HG02970 (cell line): ENCODE measurements at regions not wholly inside any gene's neighbourhood (a gene's known extent, or its start where the extent isn't known, plus 50 kb on each side); places are given as distances from the start of the nearest gene placed in this dataset.
A peak's percentile ranks its signal among the peaks of the same experiment; 100 is the strongest.

Source experiments
- ATAC-seq: cut with Tn5 transposase; IDR thresholded peaks from one replicate; pipeline ENCODE4 v1.9.1; 2021; ENCODE audit warnings: mild to moderate bottlenecking, moderate library complexity, moderate number of reproducible peaks; ENCODE audit not compliant: unreplicated experiment, low FRiP score

DNA sequence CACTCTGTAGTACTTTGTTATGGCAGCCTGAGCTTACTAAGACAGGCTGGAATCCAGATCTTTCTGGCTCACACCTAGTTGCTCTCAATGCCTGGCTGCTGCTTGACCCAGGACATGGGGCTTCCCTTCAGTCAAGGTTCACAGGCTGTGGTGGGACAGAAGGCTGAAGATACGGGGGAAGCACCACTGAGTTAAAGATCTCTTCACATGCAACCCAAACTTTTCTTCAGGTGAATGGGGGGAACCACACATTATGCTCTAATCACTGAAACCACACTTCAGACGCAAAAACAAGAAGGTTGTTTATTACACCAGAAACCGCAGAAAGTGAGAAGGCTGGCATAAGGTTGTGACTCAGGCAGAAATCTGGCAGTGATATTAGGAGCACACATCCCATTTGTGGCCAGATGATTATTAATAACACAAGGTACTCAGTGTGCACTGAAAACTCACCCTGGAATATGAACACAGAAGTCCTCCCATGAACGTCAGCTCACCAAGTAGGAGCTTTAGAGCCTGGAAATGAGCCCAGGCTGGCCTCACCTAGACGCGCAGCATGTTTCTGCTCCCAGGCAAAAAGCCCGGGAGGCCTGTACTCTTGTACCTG is 230.5 kb upstream of the CHRNA7 start:
- ATAC-seq = peak; percentile 58

DNA sequence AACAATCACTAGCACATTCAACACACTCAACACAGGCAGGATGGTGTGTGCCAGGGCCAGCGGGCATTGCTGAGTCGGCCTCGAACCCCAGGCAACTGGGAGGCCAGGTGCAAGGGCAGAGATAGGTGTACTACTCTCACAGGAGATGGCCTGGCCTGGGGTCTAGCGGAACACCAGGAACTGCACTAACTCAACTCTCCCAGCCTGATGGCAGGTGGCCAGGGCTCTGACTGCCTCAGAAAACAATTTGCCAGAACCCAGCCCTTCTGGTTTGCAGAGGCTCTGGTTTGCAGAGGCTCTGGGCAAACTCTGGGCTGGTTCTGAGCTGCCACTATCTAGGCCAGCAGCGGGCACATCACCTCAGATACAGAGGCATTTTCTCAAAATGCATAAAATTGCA is 229.2 kb upstream of the CHRNA7 start:
- ATAC-seq = no peak

DNA sequence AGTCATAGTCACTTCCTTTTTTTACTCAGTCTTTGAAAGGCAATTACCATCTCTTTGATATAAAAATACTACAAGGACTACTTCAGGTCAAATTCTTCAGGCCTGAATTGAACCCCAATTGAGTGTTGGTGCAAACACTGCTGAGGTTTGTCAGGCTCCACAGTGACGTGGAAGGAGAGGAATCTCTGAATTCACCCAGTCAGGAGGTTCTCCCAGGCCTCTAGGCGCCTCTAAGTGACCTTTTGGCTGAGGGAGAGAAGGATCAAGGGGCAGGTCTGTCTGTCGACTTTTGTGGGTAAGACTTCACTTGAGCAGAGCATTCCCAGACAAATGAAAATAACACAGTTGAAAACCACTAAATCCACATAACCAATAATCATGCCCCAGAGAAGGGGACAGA is 227.6 kb upstream of the CHRNA7 start:
- no peak for ATAC-seq

DNA sequence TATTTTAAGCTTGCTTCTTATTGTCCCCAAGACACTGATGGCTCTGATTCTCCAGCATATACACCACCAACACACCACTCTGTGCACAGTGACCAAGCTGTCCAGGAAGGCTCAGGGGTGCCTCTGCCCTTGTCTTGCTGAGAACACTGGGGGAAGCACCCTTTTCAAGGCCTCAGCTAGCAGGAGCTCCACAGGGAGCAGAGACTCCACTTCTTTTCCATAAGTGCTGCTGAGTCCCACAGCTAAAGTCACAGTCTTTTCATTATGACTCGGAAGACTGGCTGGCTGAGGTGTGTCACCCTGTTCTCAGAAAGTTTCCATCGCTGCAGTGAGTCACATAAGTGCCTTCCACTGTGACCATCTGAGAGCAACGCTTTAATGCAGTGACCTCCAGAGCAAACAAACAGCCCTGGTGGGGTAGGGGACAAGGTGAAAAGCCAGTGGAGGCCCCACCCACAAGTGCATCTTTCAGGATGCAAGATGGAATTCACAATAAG is 226.9 kb upstream of the CHRNA7 start:
- ATAC-seq = no peak

DNA sequence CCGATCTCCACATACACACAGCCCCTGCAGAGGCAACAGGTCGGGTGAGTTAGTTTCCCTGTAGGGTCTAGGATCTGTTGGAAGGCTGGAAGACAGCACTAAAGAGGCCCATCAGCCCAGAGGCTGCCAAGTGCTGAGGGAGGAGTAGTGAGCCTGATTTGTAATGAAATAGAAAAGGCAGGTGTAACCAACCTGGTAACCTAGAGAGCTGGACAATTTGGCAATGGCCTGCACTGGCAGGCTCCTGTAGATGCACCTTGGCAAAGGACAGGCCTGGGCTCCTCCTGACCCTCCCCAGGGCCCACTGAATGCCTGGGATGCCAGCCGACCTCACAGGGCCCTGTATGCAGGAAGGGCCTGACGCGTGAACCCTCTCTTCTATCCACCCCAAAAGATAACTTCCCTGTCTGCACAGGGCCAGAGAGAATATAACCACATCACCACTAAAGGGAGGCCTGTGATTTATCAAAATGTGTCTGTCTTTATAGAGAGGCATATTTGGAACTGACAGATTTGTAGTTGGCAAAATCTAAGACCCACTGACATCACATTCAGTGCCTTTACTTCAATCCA is 225.1 kb upstream of the CHRNA7 start:
- no peak for ATAC-seq

DNA sequence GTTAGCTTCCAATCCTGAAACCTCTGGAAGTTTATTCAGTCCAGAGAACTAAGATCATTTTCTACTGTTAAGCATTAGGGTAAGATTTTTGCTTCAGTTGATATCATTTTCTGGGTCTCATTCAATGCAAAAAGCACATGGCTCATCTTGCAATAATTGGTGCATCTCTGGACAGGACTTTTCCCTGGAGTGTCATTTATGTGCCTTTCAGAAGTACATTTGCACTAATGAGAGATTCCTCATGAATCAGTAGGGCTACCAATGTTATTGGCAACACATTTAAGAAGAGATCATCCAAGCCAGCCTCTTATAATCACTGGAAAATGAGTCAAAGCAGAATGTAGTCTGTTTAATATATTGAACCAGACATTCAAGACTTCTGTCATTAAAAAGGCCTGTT is 224.2 kb upstream of the CHRNA7 start:
- ATAC-seq = no peak

DNA sequence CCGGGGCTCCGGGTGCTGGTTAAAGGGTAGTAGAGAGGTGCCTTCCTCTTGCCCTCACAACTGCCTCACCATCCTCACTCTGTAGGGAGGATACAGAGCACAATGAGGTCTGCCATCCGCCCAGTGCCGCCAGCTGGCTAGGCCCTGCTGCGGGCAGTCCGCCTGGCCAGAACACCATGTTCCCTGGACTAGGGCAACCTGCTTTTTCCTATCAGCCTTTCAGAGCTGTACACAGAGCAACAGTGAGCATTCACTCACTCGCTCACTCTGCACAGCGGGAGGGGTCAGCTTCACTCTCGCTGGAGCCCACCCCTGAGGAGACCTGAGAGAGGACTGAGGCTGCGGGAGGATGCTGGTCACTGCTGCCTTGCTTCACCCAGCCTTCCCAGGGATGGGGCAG is 218.7 kb upstream of the CHRNA7 start:
- no peak for ATAC-seq

DNA sequence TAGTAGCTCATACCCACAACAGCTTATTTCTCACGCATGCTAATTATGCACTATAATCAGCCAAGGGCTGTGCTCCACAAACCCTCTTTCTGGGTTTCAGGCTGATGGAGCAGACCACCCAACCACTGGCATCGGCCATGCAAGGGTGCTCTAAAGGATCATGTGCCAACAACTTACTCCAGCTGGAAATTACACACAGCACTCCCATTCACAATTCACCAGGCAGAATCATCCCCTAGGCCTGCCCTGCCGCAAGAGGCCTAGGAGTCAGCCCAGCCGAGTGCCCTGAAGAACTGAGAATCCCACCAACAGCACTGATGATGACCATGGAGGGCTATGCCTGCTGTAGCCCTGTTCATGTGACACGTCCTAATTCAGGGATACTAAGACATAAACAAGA is 216.2 kb upstream of the CHRNA7 start:
- ATAC-seq = no peak

DNA sequence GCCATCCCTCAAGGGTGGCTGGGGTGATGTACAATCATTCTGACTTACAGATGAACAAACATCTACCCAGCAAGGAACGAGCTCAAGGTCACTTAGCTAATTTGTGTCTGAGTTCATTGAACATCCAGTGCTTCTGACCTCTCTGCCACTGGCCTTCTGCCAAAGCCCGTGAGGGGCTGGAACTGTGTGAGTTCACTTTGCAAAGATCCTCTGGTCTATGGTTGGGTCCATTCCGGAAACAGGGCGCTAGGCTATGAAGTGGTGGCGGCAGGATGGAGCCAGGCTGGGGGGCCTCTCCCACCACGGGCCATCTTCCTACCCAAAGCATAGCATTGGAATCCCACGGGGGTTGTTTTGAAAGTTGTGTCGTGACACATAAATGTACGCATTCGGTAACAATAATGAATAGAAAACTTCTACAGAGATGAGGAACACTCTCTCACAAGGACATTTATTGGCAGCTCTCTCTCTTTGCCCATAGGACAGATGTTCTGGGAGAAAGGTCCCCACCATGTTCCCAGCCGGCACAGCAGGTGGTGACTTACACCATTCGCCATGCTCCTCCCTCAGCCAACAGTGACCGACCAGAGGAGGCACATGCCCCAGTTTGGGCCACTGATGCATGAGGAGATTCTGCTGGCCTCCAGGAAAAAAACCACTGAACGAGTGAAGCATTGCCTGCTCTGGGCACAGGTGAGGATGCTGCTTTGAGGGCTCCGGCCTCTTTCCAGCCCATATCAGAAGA is 214.7 kb upstream of the CHRNA7 start:
- no peak for ATAC-seq

DNA sequence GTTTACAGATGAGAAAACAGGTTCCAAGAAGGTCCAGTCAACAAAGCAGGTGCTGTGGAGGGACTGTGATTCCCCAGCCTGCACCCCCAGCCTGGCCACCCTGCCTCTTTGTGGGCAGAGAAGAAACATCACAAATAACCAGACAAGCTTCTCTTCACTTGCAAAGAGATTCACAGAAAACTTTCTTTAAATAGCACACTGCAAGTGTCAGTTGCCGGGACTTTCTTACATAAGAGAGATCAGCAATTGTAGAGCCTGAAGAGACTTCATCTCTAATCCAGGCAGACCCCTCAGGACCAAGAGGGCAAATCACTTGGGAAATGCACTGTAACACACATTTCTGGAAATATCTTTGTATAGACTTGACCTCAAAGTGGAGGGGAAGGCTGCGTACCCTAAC is 207.9 kb upstream of the CHRNA7 start:
- no peak for ATAC-seq

DNA sequence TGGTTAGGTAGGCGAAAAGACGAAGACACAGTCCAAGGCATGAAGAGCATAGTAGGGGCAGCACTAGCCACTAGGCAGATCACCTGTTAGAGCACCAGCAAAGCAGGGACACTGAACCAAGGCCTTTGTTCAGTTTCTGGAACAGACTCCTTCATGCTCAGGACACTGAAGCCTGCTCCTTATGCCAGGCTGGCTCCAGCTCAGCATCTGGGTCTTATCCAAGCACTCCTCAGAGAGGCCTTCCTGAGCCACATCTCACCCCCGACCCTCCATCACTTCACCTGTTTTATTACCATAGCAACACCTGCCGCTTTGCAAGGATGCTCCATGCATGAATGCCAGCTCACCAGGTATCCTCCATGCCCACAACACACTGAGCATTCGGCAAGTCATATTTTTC is 206.3 kb upstream of the CHRNA7 start:
- no peak for ATAC-seq

DNA sequence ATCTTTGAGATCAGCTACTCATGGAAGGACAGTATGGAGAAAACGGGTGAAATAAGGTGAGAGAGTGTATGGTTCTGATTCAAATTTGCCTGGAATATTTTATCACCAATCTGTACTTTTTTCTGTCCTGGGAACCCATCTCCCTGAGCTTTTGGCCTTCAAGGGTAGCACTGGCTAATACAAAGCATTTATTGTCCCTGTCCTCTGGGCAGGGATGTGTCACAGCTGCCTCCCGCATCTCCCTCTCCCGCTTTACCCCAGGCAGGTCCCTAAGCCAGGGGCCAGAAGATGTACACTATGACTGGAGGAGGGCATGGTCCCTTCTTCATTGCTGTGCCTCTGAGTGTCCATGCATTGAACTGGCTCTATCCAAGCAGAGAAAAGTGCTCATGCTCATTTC is 201.7 kb upstream of the CHRNA7 start:
- ATAC-seq = no peak

DNA sequence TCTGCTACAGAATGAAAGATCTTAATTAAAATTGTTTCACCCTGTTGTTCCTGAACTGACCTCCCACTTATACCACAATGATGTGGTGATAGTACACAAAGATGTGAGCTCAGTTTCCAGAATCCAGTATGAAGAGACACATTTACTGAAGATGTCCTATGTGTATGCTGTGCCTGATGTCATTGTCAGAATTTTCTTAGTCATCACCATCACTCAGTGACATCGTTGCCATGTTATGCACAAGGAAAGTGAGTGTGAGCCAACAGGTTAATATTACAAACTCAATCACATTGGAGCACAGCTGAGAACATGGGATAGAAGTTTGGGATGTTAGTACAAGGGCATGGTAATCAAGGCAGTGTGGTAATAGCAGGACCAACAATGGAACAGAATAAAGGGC is 199.7 kb upstream of the CHRNA7 start:
- no peak for ATAC-seq

DNA sequence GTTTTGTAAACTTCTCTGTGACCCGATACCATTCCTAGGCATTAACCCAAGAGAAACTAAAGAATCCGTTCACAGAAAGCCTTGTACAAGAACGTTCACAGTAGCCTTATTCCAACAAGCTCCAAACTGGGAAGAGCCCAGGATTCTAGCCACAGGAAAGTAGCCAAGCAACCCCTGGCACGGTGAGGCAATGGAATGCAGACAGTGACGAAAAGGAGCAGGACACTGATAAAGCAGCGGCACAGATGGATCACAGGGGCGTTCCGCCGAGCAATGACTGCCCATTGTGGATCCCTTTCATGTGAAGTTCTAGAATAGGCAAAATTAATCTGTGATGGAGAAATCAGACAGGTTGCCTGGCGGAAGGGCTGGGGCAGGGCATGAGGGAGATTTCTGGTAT is 198.7 kb upstream of the CHRNA7 start:
- no peak for ATAC-seq

DNA sequence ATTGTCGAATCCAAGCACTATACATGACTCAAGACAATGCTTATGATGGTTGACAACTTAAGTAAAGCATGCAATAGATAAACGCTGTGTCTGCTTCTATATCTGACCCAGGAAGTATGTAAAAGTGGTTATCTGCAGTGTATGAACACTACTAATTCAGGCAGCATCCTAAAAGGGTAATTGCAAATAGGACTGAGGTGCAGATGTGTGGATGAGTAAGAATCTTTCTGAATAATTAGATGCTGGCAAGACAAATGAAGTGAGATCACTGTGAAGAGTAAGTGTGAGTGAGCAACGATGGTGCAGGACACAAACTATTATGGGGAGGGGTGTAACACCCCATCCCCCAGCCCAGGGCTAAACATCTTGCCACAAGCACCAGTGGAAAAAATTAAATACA is 195.7 kb upstream of the CHRNA7 start:
- no peak for ATAC-seq

DNA sequence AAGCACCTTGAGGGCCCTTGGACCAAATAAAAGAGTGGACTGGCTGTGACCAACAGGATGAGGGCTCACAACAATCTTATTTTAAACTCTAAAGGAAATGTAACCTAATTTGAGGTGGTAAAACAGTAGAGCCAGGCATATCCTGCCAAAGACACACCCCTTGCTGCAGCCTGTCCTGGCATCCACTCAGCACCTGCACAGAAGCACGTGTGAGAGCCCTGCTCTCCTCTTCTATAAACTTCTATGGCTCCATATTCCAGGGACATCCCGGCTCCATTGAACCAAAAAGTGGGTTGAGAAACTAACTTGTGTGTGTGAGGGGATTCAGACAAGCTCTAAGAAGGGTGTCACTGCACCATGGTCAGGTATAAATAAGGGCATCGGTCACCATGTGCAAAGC is 190.9 kb upstream of the CHRNA7 start:
- no peak for ATAC-seq

DNA sequence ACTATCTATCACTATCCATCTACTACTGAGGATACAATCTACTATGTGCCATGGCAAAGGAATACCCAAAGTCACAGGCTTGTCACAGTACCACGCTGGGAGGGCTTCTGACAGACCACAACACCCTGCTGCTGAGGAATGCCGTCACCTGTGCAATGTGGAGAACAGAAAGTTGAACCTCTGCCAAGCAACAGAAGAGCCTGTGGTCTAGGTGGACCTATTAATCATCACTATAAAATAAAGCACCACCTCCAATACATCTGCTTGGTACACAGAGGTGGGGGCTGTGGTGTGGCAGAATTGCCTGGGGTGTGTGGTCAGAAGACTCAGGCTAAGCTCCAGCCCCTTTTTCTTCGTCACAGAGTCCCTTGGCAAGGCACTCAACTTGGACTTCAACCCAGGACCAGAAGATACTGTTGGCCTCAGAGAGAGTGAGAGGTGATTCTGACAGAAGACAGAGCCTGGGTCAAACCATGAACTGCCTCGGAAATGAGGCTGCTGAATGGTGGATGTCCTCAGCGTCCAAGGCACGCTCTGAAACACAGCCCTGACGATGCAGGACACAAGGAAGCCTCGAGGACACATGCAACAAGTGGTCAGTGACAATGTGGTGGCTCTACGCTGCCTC is 189.4 kb upstream of the CHRNA7 start:
- no peak for ATAC-seq

DNA sequence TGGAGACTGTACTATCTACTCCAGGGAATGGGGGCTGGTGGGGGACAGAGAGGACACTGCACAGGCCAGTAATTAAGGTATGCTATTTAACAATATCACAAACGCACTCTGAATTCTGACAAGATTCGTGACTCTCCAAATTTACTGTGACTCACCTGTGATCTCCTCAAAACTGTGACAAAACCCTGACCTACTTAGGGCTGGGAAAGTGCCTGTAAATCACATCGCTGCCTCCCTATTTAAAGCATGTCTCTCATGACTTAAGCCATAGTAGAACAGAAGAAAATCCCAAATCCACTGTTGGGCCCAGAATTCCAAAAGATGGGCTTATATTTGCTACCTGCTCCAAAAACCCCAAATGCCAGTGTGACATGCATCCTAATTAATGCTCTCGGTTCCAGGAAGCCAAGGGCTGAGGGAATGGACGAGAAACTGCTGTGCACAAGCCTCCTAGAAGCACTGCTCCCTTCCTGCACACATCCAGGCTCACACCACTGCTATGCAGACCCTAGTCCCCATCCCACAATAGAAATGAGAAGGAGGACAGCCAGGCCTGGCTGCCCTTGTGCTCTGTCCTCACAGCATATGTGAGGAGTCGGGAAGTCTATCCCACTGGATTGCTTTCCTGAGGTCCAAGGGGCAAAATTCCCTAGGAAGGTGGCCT is 187.7 kb upstream of the CHRNA7 start:
- ATAC-seq = no peak

DNA sequence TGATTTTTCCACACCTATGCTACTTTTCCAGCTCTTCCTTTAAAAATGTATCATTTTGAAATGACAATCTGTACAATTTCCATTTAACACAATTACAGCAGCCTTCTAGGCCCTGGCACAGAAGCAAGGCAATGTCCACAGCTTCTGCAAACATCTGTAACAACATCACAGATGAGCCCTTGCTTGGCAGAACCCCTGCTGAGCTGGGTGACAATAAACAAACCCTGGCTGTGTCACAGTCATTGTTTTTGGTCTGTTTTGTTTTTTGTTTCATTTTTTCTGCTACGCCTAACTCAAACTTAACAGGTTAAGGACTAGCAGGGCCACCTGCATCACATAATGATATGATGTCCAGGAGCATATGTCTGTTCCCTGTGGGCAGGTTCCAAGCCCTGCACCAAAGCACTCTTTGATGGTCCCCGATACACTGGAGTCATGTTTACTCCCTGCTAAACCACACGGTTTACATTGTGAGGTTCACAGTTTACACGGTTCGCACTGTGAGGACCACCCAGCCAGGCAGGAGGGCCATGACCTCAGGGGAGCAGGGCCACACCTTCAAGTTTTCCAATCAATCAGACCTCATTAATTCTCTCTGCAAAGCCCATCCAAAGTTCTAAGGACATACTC is 186.8 kb upstream of the CHRNA7 start:
- no peak for ATAC-seq

DNA sequence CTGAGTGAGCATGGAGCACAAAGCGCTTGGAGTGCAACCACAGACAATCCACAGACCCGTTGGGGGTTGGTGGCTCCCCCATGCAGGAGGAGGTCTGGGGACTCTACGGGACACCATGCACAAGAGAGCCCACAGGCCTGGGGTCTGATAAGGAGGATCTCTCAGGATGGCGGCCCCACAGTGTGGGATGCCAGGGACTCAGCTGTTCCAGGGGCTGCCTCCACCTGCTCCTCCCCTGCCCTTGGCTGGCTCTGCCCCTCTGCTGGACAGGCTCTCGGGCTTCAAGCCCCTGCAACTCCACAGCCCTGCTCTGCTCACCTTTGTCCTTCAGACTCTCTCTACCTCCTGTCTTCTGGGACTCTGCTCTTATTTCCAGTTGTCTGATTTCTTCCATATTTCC is 184.5 kb upstream of the CHRNA7 start:
- no peak for ATAC-seq

DNA sequence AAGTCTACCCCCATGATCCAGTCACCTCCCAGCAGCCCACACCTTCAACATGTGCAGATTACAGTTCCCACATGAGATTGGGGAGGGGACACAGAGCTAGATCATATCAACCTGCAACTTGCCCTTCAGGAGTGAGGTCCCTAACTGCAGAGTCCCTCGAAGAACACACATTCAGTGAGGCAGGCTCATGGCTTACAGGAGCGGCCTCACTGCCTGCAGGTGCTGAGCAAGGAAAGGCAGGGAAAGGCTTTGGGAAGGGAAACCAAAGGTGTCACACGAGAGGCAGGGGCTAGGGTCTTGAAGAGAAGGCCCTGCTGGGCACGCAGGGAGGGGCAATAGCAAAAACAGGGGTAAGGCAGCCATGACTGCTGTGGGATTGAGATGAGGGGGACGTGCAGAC is 182.4 kb upstream of the CHRNA7 start:
- ATAC-seq = no peak
